ENCODE measurements at regions not wholly inside any gene's neighbourhood (a gene's known extent, or its start where the extent isn't known, plus 50 kb on each side); places are given as distances from the start of the nearest gene placed in this dataset.
A peak's percentile ranks its signal among the peaks of the same experiment; 100 is the strongest.

DNA sequence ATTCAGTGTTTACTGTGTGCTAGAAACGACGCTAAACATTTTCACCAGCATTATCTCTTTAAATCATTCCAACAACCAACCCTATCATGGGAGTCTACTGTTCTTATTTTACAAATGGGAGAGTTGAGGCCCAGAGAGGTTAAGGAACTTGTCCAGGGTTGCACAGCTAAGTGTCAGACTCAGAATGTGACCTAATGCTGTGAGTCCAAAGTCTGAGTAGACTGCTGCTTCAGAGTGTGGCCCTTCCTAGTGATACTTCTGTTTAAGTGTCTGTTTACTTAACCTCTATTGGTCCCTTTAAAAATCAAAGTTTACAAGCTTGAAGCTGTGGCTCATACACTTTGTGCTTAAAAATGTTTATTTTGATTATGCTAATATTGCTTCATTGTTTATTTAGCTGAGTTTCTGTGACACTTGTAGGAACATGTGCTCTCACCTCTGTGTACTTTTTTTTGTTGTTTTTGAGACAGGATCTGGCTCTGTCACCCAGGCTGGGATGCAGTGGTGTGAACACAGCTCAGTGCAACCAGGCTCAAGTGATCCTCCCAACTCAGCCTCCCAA, 84.4 kb upstream of the SYPL1 start:
- DNase-seq (ENCODE audit: low read depth), result no peak

- no peak for DNase-seq (ENCODE audit: low read depth)
Observed at GRCh38 chr7:106193661-106194060, 81.5 kb upstream of the SYPL1 start.

DNA sequence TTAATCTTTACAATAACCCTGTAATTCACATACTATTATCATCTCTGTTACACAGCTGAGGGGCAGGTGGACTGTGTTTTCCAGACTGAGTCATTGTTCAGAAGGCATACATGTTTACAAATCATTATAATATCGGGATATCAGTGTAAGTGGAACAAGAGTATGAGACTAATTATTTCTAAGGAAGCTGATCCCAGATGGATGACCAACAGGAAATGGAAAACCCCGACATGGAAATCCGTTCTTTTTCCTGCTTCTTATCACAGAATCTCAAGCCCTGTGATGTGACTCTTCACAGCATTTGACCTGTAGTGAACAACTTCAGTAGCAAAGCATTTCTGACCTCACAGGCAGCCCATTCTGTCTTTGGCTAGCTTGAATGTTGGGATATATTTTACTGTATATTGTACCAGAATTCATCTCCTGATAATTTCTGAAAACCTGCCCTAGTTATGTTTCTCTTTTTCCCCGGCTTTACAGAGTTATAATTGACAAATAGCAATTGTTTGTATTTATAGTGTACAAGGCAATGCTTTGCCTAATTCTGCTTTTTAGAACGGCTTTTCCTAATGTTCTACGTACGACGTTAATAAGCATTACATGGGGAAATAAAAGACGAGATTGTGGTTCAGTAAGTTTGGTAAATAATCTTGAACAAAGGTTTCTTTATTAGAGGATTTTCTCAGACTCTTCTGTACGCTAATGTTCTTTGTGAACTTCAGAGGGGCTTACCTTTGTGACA, 78.6 kb upstream of the SYPL1 start:
- DNase-seq (ENCODE audit: low read depth), result no peak

DNA sequence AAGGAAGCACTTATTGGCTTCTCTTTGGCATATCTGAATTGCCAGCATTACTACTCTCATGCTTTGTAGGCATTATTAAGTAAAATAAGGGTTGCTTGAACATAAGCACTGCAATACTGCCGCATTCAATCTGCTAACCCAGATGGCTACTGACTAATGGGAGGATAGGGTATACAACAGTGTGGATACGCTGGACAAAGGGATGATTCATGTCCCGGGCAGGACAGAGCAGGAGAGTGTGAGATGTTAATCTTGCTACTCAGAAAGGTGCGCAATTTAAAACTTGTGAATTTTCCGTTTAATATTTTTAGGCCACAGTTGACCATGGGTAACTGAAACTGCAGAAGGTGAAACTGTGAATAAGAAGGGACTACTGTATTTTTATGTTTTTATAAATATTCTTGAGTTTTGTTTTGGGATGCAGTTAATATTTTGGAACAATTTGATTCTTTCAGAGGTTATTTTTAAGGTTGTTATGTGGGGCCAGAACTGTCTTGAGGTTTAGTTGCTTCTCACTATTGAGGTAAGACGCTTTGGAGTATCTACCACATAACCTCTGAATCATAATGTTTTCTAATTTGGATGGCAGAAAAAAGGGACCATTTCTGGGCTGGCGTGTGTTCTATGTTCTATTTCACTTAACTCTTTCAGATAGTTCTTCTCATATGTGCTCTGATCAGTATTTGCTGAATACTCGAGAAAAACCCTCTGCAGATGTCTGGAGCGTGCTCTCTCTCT, 75.7 kb upstream of the SYPL1 start:
- no peak for DNase-seq (ENCODE audit: low read depth)

- DNase-seq (ENCODE audit: low read depth), result no peak
Observed at GRCh38 chr7:106185719-106186118, 73.6 kb upstream of the SYPL1 start.

DNA sequence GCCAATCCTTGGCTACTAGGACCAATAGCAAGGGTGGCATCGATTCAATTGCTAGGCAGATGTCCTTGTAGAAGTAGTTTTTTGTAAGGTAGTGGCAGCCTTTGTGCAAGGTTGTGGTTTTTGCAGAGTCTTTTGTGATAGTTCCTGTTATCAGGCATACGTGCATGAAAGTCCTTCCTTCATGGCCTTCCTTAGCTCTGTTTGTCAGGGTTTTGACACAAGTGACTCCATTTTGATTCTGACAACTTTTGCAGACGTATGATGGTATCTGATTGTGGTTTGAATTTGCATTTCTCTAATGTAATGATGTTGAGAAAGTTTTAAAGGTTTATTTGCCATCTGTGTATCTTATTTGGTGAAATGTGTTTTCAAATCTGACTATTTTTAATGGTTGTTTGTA, 71.8 kb upstream of the SYPL1 start:
- DNase-seq (ENCODE audit: low read depth), result no peak

DNA sequence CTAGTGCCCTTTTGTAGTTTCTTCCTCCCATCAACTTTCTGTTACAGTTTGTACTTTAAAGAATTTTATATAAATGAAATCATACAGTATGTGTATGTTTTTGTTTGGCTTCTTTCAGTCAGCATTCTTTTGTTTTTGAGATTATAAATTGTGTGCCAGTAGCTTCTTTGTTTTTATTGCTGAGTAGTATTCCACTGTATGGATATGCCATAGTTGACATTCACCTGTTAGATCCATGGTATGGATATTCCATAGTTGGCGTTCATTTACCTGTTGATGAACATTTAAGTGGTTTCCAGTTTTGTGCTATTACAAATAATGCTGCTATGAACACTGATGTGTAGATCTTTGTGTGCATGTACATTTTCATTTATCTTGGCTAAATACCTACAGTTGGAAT, 70.8 kb upstream of the SYPL1 start:
- no peak for DNase-seq (ENCODE audit: low read depth)

- no peak for DNase-seq (ENCODE audit: low read depth)
Observed at GRCh38 chr7:106181658-106182265, 69.7 kb upstream of the SYPL1 start.

DNA sequence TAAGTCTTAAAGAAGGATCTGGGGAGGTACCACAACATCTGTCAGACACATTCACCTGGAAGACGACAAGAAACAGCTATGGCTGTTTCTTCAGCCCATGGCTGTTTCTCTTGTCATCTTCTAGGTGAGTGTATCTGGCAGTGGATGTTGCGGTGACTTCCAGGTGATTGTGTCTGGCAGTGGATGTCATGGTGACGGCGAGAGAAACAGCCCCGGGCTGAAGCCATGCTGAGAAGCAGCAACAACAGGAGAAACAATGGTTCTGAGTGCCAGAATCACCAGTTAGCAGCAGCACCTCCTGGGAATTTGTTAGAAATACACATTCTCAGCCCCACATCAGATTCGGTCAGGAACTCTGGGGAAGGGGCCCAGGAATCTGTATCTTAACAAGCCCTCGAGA, 68.6 kb upstream of the SYPL1 start:
- no peak for DNase-seq (ENCODE audit: low read depth)

DNA sequence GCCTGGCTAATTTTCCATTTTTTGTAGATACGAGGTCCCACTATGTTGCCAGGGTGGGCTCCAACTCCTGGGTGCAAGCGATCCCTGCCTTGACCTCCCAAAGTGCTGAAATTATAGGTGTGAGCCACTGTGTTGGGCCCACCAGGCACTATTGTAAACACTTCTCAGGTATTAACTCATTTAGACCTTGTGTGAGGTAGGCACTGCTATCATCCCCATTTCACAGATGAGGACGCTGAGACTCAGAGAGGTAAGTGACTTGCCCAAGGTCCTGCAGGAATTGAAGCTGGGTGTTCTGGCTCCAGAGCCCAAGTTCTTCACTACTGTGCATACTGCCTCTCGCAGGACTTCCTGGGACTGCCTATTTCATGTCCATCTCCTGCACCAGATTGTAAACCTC, 67.1 kb upstream of the SYPL1 start:
- DNase-seq (ENCODE audit: low read depth), result no peak

GRCh38 chr7:106178593-106179134, 66.6 kb upstream of the SYPL1 start:
- peak; percentile 27 for DNase-seq (ENCODE audit: low read depth)

- DNase-seq (ENCODE audit: low read depth), result no peak
Observed at GRCh38 chr7:106177738-106178592, 65.9 kb upstream of the SYPL1 start.

DNA sequence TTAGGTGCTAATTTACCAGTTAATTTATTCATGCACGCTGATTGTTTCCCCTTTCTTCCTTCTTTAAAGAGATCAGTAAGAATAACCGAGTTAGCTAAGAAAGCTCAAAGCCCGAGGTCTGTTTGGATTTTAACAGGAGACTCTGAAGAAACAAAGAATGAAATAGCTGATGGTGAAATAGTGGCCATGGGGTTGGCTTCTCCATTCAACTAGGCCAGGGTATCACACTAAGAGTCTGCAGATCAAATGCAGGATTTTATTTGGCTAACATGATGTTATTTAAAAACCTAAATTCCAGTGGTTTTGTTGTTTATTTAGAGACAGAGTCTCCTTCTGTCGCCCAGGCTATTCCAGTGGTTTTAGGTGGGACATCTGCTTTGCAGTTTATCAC, 65.2 kb upstream of the SYPL1 start:
- DNase-seq (ENCODE audit: low read depth), result no peak

DNA sequence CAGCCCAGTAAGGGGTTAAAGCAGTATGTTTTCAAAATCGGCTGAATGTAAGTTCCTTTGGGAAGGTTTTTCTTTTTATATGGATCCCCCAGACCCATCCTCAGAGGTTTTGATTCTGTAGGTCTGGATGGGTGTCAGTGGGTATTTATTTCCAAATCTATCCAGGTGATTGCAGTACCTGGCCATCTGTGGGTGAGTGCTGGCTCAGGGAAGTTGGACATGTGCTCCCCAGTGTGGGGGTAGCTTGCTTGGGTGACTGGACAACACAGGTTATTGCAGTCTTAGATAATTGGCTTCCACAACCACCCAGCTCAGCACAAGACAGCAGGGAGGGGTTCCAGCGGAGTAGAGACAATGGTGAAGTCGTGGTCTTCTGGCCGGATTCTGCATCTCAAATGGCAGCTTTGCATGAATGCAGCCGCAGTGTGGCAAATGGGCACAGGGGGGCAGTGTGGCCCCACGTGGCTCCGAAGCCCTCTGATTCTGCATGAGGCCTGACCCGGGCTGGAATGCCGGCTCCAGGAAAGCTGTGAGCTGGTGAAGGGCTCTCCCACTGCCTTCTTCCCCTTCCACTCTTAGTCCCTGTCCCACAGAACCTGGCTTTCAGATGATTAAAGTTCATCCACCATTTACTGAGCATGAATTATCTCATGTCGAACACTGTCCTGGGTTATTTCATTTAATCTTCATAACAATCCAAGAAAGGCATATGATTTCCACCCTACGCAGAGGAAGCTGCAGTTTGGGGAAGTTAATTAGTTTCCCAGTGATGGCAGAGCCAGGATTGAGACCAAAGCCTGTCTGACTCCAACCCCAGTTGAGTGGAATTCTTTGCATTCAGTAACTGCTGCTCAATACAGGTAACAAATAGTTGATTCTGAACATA, 64.5 kb upstream of the SYPL1 start:
- DNase-seq (ENCODE audit: low read depth), result peak; percentile 42

GRCh38 chr7:106175507-106175906, 63.4 kb upstream of the SYPL1 start:
- DNase-seq (ENCODE audit: low read depth), result no peak

DNA sequence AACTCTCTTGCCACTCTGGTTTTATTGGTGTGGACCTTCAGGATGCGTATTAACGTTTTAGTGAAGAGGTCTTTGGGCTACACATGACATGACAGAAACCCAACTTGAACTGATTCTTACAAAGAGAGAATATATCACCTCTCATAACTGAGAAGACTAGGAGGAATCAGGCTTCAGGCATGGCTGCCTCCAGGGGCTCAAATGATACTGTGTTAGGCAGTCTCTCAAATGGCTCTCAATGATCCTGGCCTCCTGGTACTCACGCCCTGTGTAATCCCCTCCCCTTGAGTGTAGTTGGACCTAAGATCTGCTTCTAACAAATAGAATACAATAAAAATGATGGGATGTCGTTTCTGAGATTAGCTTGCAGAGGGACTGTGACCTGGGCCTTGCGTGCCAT, 58.5 kb upstream of the SYPL1 start:
- no peak for DNase-seq (ENCODE audit: low read depth)

DNA sequence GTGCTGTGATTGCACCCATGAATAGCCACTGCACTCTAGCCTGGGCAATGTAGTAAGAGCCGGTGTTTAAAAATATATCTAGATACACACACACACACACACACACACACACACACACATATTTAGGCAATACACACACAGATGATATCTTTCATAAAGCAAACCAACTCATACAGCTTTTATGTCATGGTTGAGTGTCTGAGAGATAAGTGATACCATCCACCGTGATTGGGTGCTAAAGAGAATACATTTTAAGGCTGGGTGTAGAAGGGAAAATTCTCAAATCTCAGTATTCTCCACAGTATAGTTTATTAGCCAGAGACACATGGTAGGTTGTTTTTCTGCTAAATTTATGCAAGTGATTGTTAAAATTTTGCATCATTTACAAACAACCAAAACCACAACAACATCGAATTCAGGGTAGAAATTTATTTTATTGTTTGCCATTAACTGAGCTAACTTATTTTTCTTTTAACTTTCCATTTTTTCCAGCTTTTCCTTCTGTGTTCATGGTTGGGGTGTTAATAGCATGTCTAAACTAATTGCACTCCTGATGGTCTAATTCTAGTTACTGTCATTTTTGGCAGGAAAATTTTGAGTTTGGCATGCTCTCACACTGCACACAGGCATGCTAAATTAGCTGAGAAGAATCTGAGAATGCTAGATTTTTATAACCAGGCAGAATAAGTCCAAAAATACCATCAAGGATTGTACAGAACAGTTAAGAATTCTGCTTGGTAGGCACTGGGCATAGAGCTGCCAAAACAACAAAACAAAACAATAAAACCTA, 57.9 kb upstream of the SYPL1 start:
- no peak for DNase-seq (ENCODE audit: low read depth)

DNA sequence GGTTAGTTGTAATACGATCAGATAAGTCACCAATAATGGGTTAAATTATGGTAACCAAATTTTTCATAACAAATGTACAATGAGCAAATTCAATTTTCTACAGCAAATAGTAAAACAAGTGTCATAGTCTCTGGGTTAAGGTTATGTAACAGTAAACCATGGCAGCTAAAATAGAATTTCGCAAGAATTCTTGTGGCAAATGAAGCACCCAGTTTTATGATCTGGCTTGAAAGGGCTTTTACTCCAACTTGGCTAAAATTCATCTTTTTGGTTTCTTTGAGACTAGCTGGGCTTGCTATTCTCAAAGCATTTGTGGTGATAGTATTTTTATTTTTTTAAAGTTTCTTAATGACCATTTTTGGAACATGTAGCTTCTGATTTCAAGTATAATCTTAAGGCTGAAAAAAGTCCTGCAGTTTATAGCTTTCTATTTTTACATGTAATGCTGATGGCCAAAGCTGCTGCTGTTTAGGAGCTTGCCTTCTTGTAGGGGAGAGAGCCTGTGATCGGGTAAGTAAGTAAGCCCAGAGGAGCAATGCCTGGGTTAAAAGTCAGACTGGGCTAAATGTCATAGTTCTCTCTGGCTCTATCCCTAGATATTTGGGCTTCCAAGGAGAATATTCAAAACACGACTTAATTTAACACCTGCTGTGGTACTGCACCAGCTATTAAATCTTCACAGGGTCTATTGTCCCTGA, 55.5 kb upstream of the SYPL1 start:
- DNase-seq (ENCODE audit: low read depth), result peak; percentile 37

- DNase-seq (ENCODE audit: low read depth), result peak; percentile 46
Observed at GRCh38 chr7:106166651-106167342, 54.7 kb upstream of the SYPL1 start.
